H1 (cell line): ENCODE measurements at regions not wholly inside any gene's neighbourhood (a gene's known extent, or its start where the extent isn't known, plus 50 kb on each side); places are given as distances from the start of the nearest gene placed in this dataset.

Source experiments
- EP300 ChIP-seq, 2 experiments: IDR thresholded peaks; 1 replicate in 1 of 2; 2 replicates in 1 of 2; pipeline ENCODE4 v1.6.1; 2011 to 2012; ENCODE audit warnings: low read depth in 2 of 2, low read length in 2 of 2, mild to moderate bottlenecking in 2 of 2, borderline replicate concordance in 1 of 2, inconsistent platforms in 1 of 2, moderate library complexity in 1 of 2
- EZH2 ChIP-seq: fragments of 200-600 bp; sonication (generic); IDR thresholded peaks from 2 replicates; pipeline ENCODE4 v1.7.1; 2012; ENCODE audit warnings: low read depth, mild to moderate bottlenecking, moderate library complexity, low read length, inconsistent platforms; ENCODE audit not compliant: severe bottlenecking
- JUND ChIP-seq: IDR thresholded peaks from 2 replicates; pipeline ENCODE4 v1.6.1; 2011; ENCODE audit warnings: mild to moderate bottlenecking, improper control_type of control experiment, low read length
- MAFK ChIP-seq: IDR thresholded peaks from 2 replicates; pipeline ENCODE4 v1.6.1; 2012; ENCODE audit warnings: low read depth, mild to moderate bottlenecking, improper control_type of control experiment, low read length
- RNF2 ChIP-seq: fragments of 200-900, 300-1000 bp; sonication (generic); IDR thresholded peaks from 2 replicates; pipeline ENCODE4 v1.7.1; 2016; ENCODE audit warnings: borderline replicate concordance, low read depth, mild to moderate bottlenecking, antibody characterized with exemption, low read length; ENCODE audit not compliant: poor library complexity, severe bottlenecking; ENCODE audit errors: missing control alignments
- SP2 ChIP-seq: IDR thresholded peaks from 2 replicates; pipeline ENCODE4 v1.6.1; 2012; ENCODE audit warnings: mild to moderate bottlenecking, low read length, inconsistent platforms
- TAF1 ChIP-seq: IDR thresholded peaks from 2 replicates; pipeline ENCODE4 v1.6.1; 2011; ENCODE audit warnings: mild to moderate bottlenecking, low read depth, low read length
- ZNF274 ChIP-seq: IDR thresholded peaks from 2 replicates; pipeline ENCODE4 v1.7.0; 2012; ENCODE audit warnings: low read length, borderline replicate concordance; ENCODE audit errors: extremely low read depth
- TF ChIP-seq, protein P1 (sequence below), 3 experiments: IDR thresholded peaks; 1 replicate in 2 of 3; 2 replicates in 1 of 3; pipeline versions ENCODE4 v1.5.1 to v1.6.1; 2011; ENCODE audit warnings: low read length in 3 of 3, mild to moderate bottlenecking in 3 of 3, inconsistent platforms in 2 of 3, low read depth in 1 of 3, moderate library complexity in 1 of 3; ENCODE audit not compliant: insufficient read depth in 1 of 3; ENCODE audit errors: control extremely low read depth in 1 of 3

GRCh38 chr6:156420172-156420993 is 356.8 kb upstream of the ARID1B start:
- TF ChIP-seq, protein P1, sequence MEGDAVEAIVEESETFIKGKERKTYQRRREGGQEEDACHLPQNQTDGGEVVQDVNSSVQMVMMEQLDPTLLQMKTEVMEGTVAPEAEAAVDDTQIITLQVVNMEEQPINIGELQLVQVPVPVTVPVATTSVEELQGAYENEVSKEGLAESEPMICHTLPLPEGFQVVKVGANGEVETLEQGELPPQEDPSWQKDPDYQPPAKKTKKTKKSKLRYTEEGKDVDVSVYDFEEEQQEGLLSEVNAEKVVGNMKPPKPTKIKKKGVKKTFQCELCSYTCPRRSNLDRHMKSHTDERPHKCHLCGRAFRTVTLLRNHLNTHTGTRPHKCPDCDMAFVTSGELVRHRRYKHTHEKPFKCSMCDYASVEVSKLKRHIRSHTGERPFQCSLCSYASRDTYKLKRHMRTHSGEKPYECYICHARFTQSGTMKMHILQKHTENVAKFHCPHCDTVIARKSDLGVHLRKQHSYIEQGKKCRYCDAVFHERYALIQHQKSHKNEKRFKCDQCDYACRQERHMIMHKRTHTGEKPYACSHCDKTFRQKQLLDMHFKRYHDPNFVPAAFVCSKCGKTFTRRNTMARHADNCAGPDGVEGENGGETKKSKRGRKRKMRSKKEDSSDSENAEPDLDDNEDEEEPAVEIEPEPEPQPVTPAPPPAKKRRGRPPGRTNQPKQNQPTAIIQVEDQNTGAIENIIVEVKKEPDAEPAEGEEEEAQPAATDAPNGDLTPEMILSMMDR (IDR thresholded peaks at IDR 0.05; ENCODE audit: control extremely low read depth in 1 of 3, insufficient read depth in 1 of 3, low read depth in 1 of 3, low read length in 3 of 3) = no peak
- TF ChIP-seq SP2 = no peak
- TF ChIP-seq ZNF274 = no peak
- no peak for TF ChIP-seq MAFK
- TF ChIP-seq RNF2 = no peak
- TF ChIP-seq EP300 (IDR thresholded peaks at IDR 0.05; ENCODE audit: borderline replicate concordance in 1 of 2, low read depth in 2 of 2, low read length in 2 of 2) = no peak
- no peak for TF ChIP-seq TAF1
- TF ChIP-seq JUND = no peak
- TF ChIP-seq EZH2 = no peak
